Upper lobe of left lung (tissue), 6 donors: ENCODE measurements at regions not wholly inside any gene's neighbourhood (a gene's known extent, or its start where the extent isn't known, plus 50 kb on each side); places are given as distances from the start of the nearest gene placed in this dataset.
"Not testable (repeated sequence)": the region's sequence is repeated elsewhere in the genome, so short reads cannot be mapped to it uniquely, and the experiment has no call there.

Experiments
- ATAC-seq, 2 donors: fragments of 200-7000 bp; cut with Tn5 transposase; one replicate each; pipeline ENCODE4 v1.9.1; 2022; ENCODE audit warnings: mild to moderate bottlenecking in 2 of 2, moderate library complexity in 2 of 2; ENCODE audit not compliant: low FRiP score in 2 of 2
- DNase-seq, 2 donors: peaks; one replicate each; pipeline ENCODE4 v3.0.0-alpha.2; 2019 to 2020
- H3K27ac ChIP-seq, 4 donors: fragments of 200-600 bp; sonication (generic); one replicate each; pipeline ENCODE4 v1.5.1; 2016 to 2019
- H3K27me3 ChIP-seq, 4 donors: fragments of 200-600 bp; sonication (generic); one replicate each; pipeline ENCODE4 v1.5.1; 2017 to 2019
- H3K36me3 ChIP-seq, 4 donors: fragments of 200-600 bp; sonication (generic); one replicate each; pipeline ENCODE4 v1.5.1; 2016 to 2019
- H3K4me1 ChIP-seq, 4 donors: fragments of 200-600 bp; sonication (generic); one replicate each; pipeline ENCODE4 v1.5.1; 2018 to 2019
- H3K4me3 ChIP-seq, 4 donors: fragments of 200-600 bp; sonication (generic); one replicate each; pipeline ENCODE4 v1.5.1; 2017 to 2019; ENCODE audit warnings: mild to moderate bottlenecking in 2 of 4, moderate library complexity in 1 of 4
- H3K9me3 ChIP-seq, 4 donors: fragments of 200-600 bp; sonication (generic); one replicate each; pipeline ENCODE4 v1.5.1; 2018 to 2019
- CTCF ChIP-seq, 6 experiments: fragments of 450-650 bp in 4 of 6; fragments of 200-600 bp in 2 of 6; sonication (generic) in 2 of 6; IDR thresholded peaks; one replicate each; pipeline ENCODE4 v1.5.1; 2016 to 2019; ENCODE audit warnings: antibody characterized with exemption in 6 of 6
- EP300 ChIP-seq, 4 donors: sonication (generic); formaldehyde crosslinking; IDR thresholded peaks; one replicate each; pipeline ENCODE4 v1.5.1; 2017; ENCODE audit warnings: antibody characterized with exemption in 4 of 4, control low read depth in 2 of 4
- POLR2A ChIP-seq, 4 donors: fragments of 450-650 bp; IDR thresholded peaks; one replicate each; pipeline ENCODE4 v1.5.1; 2016 to 2017; ENCODE audit warnings: antibody characterized with exemption in 4 of 4, mild to moderate bottlenecking in 2 of 4
- POLR2AphosphoS5 ChIP-seq, 2 donors: sonication (generic); formaldehyde crosslinking; IDR thresholded peaks; one replicate each; pipeline ENCODE4 v1.5.1; 2017; ENCODE audit warnings: antibody characterized with exemption in 2 of 2
- WGBS, 2 donors: methylation state at CpG; one replicate each; pipeline ENCODE4 v1.1.5; 2017 to 2018; 5-methylcytosine and 5-hydroxymethylcytosine counted together
- donor health status: DM: no; HTN: no; CAD: no; lungs with moderate emphysema.
- donor health status: DM: no; HTN: yes; CAD: no; lungs with severe emphysema.

DNA sequence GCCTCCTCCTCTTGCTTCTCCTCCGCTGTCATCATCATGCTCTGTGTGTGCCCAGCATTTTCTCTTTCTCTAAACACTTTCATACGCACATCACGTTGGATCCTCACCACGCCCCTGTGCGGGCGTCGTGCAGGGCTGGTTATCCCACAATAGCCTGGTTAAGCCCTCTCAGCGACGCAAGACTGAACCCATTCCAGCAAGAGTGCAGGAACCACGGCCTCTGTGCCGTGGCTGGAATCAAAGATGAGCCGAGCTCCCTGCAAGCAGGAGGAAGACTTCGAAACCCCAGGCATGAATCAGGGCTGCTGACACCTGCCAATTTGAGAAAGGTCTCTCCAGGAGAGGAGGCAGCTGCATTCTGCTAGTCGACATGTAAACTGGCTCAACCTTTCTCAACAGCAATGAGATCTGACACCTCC, 74.8 kb upstream of the FOXK1 start:
- ATAC-seq: peak in 1 of 2 donors; percentile 34
- H3K36me3 ChIP-seq: no peaks in the 10 kb centered on the region
- peaks cover 0 to 3% (median 2%) of the 10 kb centered on the region in 4 donors for H3K4me1 ChIP-seq
- WGBS, 2 donors: 83 to 85% methylated on average over 14 of the region's 14 CpGs
- no peak overlapping the region for H3K4me3 ChIP-seq
- H3K27me3 ChIP-seq: no peaks in the 10 kb centered on the region
- TF ChIP-seq EP300 (IDR thresholded peaks at IDR 0.05) (no peak), POLR2AphosphoS5 (IDR thresholded peaks at IDR 0.05) (no peak), POLR2A (IDR thresholded peaks at IDR 0.05) (no peak), CTCF (IDR thresholded peaks at IDR 0.05) (no peak)
- H3K27ac ChIP-seq: no peak overlapping the region
- H3K9me3 ChIP-seq: no peaks in the 10 kb centered on the region
- DNase-seq: no peak

DNA sequence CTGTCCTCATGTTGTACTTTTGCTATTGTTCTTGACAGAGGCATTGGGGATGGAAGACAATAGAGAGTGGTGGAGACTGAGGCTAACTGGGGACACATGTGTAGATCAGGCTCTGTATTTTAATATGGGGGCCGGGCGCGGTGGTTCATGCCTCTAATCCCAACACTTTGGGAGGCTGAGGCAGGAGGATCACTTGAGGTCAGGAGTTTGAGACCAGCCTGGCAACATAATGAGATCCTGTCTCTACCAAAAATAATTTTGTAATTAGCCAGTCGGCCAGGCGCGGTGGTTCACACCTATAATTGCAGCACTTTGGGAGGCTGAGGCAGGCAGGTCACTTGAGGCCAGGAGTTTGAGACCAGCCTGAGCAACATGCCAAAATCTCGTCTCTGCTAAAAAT, 72.5 kb upstream of the FOXK1 start:
- not testable (repeated sequence) for H3K9me3 ChIP-seq, ATAC-seq, H3K27ac ChIP-seq, H3K4me3 ChIP-seq, H3K36me3 ChIP-seq, H3K27me3 ChIP-seq, DNase-seq
- peaks cover 16 to 22% (median 20%) of the 10 kb centered on the region in 4 donors for H3K4me1 ChIP-seq
- WGBS, 2 donors: 91 to 95% methylated on average over 7 of the region's 7 CpGs

DNA sequence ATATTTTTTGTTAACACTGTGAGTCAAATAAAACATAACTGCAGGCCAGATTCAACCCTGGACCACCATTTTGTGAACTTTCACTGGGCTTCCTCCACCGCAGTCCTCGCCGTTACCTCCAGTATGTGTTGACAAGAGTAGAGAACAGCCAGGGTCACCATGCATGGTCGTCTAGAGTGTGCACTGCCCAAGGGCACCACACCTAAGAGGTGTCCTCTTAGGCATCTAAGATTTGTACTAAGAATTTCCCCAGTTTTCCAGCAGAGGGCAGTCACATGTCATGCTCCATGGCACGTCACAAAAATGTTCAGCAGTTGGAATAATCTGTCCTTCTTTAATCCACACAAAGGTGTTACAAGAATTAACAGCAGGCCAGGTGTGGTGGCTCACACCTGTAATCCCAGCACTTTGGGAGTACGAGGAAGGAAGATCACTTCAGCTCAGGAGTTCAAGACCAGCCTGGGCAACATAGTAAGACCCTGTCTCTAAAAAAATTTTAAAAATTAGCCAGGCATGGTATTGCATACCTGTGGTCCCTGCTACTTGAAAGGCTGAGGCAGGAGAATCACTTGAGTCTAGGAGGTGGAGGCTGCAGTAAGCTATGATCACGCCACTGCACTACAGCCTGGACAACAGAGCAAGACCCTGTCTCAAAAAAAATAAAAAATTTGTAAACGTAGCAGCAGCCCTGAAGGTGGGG, 71.2 kb upstream of the FOXK1 start:
- H3K9me3 ChIP-seq: no peaks in the 10 kb centered on the region
- ATAC-seq (peak; percentile 79 to 80), DNase-seq (peak in 1 of 2 donors; percentile 42)
- no peak overlapping the region for H3K27ac ChIP-seq
- H3K4me3 ChIP-seq: no peak overlapping the region
- H3K36me3 ChIP-seq: no peaks in the 10 kb centered on the region
- WGBS, 2 donors: 41 to 55% methylated on average over 7 to 8 of the region's 8 CpGs
- TF ChIP-seq POLR2A (IDR thresholded peaks at IDR 0.05) (no peak), CTCF (IDR thresholded peaks at IDR 0.05) (peak; percentile 72 to 95 (median 86))
- H3K27me3 ChIP-seq: no peaks in the 10 kb centered on the region
- peaks cover 16 to 22% (median 20%) of the 10 kb centered on the region in 4 donors for H3K4me1 ChIP-seq

DNA sequence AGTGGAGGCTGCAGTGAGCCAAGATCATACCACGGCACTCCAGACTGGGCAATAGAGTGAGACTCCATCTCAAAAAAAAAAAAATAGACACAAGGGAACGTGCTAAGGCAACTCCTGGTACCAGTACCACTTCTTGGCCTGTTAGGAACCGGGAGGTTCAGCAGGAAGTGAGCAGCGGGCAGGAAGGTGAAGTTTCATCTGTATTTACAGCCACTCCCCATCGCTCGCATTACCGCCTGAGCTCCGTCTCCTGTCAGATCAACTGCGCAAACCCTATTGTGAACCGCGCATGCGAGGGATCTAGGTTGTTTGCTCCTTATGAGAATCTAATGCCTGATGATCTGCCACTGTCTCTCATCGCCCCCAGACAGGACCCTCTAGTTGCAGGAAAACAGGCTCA, 69.9 kb upstream of the FOXK1 start:
- Histone ChIP-seq H3K27me3 (no peaks in the 10 kb centered on the region), H3K36me3 (no peaks in the 10 kb centered on the region), H3K4me1 (peaks cover 16 to 22% (median 20%) of the 10 kb centered on the region in 4 donors), H3K4me3 (no peak overlapping the region), H3K27ac (peak overlapping the region in 3 of 4 donors; percentile 65 to 76 (median 76)), H3K9me3 (no peaks in the 10 kb centered on the region)
- ATAC-seq (no peak), DNase-seq (no peak)
- TF ChIP-seq POLR2A (IDR thresholded peaks at IDR 0.05) (no peak), CTCF (IDR thresholded peaks at IDR 0.05) (no peak), EP300 (IDR thresholded peaks at IDR 0.05) (no peak), POLR2AphosphoS5 (IDR thresholded peaks at IDR 0.05) (no peak)
- WGBS, 2 donors: 69 to 87% methylated on average over 13 of the region's 13 CpGs

DNA sequence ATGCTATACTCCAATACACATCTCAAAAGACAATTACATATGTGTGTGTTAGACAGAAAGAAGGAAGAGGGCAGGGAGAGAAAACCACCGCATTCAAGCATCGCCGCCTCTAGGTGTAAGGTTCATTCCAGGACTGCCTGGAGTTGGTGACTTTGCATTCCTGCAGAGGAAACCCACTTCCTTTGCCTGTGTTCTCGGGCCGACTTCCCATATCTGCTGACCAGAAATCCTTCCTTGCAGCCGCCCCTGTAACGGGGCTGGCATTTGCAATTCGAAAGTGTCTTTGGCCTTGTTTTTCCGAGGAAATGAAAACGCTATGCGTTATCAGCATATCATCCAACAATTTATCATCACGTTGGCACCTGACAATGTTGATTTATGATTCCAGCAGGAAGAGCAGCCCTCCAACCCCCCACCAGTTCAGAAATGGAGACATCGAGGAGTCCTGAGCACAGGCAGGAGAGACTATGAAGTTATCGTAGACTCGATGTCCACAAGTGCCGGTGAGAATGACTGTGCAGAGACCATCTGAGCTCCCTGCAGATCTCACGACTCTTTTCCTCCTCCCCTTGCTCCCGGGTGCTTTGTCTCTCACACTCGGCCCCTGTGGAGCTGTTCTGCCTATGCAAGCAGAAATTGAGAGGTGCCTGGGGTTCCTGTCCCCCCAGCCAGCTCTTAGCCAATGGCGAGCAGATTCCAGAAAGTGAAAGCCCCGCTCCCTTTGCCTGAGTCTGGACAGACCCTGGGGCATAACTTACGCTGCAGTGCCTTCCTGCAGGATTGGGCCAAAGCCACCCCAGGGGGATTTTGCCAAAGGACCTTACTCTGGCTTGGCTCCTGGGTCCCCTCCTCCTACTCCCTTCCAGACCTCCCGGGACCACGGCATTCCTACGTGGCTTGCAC, 68.9 kb upstream of the FOXK1 start:
- peak in 1 of 2 donors; percentile 61 for DNase-seq
- H3K27ac ChIP-seq: peak overlapping the region; percentile 25 to 76 (median 70)
- 13 to 22% methylated on average over 23 to 25 of the region's 25 CpGs for WGBS, 2 donors

More for the DNA sequence above, 68.9 kb upstream of the FOXK1 start:
- Histone ChIP-seq H3K9me3 (no peaks in the 10 kb centered on the region), H3K4me3 (peak overlapping the region in 3 of 4 donors; percentile 19 to 42 (median 41)), H3K27me3 (no peaks in the 10 kb centered on the region), H3K36me3 (no peaks in the 10 kb centered on the region), H3K4me1 (peaks cover 16 to 22% (median 20%) of the 10 kb centered on the region in 4 donors)
- peak in 1 of 2 donors; percentile 56 for ATAC-seq
- TF ChIP-seq POLR2A (IDR thresholded peaks at IDR 0.05) (peak in 1 of 4 donors; percentile 12), CTCF (IDR thresholded peaks at IDR 0.05) (no peak), POLR2AphosphoS5 (IDR thresholded peaks at IDR 0.05) (peak in 1 of 2 donors; percentile 32), EP300 (IDR thresholded peaks at IDR 0.05) (peak in 1 of 4 donors; percentile 14)
